GM20431 (cell line): ENCODE measurements at regions not wholly inside any gene's neighbourhood (a gene's known extent, or its start where the extent isn't known, plus 50 kb on each side); places are given as distances from the start of the nearest gene placed in this dataset.
"Not testable (repeated sequence)": the region's sequence is repeated elsewhere in the genome, so short reads cannot be mapped to it uniquely, and the experiment has no call there.

ENCODE experiments used
- in situ Hi-C: fragments of 300-500 bp; cut with MseI, MboI; formaldehyde crosslinking; loops from one replicate; pipeline ENCODE4 v1.15.0; 2020; ENCODE audit warnings: low sequenced_read_pairs; ENCODE audit not compliant: unreplicated experiment

DNA sequence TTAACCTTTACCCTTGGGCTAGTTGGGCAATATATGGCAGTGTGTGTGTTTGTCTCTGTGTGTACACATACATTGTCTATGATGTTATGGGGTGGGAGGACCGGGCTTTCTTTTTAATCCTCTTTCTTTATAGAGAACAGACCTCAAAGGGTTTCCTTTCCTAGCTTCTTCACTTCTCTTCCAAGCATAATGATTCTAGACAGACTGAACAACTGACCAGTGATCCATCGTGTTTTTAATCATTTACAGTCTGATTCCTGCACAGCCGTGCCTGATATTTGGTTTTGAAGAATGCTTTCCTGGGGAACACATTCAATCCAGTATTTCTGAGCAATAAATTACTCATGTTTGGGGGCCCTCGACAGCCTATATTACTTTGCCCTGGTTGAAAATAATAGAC lies 481.1 kb upstream of the DCN start:
- in situ Hi-C loops: no loop called here

DNA sequence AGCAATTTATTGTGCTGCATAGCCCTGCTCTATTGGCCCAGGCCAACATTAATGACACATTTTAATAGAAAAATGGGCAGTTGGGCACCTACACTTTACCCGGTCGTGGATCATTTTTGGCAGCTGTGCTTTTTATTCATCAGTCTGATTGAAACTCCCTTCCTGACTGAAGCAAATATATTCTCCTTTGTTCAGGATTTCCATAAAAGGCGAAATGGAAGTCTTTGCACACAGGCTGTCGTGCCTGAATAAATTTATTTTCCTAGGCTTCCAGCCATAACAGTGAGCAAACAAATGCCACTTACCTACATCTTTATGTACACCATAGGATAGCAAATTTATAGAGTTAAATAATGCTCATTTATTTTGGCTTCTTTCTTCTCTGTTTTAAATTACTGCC lies 480.7 kb upstream of the DCN start:
- in situ Hi-C loops: no loop called here

DNA sequence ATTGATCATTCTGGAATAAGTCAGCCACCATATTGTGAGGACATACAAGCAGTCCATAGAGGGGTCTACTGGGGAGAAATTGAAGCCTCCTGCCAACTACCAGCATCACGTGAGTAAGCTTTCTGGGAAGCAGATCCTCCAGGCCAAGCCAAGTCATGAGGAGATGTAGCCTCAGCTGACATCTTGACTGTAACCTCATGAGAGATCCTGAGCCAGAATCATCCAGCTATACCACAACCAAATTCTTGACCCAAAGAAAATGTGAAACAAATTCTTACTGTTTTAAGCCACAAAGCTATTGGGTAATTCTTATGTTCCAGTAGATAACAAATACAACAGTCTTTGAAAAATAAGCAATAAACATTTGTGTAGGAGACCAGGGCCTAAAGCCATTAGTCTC lies 479.4 kb upstream of the DCN start:
- in situ Hi-C loops: no loop called here

DNA sequence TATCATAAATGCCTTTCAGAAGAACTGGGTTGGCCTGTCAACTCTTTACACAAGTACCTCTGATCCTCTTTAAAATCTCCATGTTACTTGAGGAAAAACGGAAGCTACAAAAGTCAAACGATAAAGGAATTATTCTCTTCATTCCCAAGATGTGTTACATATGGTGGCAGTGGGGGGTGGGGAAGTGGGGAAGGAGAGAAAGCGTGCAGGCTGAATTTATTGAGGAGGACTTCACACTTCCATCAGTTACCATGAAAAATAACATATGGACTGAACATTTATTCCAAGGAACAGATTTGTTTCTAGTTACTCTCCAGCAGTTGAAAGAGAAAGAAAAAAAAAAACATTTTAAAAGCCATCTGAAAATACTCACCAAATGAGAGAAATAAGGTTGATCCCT lies 474.4 kb upstream of the DCN start:
- in situ Hi-C loops: no loop called here

DNA sequence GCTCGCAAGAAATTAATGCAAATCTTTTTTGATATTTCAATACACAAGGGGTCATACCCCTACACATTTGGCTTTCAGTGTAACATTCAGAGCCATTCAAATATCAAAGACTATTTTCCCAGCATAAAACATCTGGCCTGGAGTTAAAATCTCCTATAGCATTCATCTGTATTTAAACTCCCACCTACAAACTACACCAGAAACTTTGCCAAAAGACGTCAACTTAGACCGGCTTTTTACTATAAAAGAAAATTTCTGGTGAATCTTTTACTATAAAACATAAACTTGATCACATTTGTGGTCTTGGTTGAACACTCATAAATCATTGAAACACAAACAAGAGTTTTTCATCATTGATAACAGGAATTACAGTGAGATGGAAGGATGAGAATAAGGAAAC lies 473.3 kb upstream of the DCN start:
- in situ Hi-C loops: no loop called here

DNA sequence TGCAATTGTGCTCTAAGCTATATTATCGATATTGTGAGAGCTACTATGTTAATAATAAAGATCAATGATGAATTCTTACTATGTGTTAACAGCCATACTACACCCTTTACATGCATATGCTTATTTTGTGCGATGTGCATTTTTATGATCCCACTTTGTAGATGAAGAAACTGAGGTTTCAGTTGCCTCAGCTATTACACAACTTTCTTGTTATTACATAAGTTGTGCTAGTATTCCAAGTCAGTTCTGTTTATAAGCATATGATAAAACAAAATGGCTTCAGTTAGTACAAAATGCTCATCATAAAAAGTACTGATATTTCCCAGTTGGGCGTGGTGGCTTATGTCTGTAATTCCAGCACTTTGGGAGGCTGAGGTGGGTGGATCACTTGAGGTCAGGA lies 471.5 kb upstream of the DCN start:
- in situ Hi-C loops: no loop called here

DNA sequence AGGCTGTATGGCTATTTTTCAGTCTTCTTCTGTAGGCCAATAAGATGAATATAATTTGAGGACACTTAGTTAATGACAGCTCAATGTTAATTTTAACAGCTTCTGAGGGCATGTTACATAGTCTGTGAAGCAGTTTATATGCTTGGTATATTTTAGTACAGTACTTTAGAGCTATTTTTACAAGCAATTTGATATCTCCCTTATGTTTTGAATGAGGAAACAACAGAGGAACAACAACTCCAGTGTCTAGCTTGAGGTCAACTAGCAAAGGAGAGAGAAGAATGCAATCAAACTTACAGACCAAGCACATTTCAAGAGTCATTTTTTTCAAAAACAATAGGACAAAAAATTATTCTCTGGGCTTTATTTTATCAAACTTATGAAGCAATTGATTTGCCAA lies 469.1 kb upstream of the DCN start:
- in situ Hi-C loops: no loop called here

DNA sequence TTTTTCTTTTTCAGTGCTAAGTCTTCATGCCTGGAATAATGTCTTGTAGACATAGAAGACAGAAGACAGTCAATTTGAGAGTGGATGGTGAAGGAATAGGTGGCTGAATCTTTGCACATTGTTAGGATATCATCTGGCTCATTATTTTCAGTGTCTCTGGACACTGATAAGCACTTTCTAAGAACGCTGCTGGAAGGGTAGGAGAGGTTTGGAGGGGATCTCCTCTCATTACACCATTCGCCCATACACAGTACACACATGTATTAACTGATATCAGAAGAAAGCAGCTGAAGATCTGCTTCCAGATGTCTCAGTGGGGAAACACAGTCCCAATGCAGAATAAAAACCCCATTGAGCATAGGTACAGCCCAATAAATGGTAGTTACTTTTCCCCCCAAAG lies 461.1 kb upstream of the DCN start:
- in situ Hi-C loops: no loop called here

DNA sequence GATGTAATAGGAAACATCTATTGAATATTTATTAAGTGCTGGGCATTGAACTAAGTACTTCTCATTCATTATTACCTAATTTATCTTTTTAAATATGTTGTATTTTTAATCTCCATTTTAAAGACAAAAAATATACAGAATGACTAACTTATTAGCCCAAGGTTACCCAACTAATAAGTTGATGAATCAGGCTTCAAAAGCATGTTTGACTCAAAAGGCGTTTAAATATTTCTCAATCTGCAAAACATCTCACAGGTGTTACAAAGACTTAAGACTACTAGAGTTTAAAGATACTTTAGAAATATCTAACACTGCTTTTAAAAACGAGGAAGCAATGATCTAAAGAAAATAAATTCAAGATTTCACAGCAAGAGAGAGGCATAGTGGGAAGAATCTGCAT lies 457.4 kb upstream of the DCN start:
- in situ Hi-C loops: no loop called here

DNA sequence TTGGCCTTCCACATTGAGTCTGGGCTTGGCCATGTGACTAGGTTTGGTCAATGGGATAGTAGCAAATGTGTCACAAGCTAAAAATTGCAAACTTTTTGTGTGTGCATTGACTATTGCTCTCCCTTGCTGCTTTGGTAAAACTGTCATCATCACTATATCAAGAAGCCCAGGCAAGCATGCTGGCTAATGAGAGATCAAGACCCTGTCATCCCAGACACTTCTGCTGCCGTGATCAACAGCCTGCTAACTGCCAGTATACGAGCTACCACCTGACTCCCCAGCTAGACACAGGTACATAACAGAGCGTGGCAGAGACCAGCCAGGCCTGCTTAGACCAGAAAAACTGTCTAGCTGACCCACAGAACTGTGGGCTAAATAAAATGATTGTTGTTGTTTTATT lies 456.7 kb upstream of the DCN start:
- in situ Hi-C loops: no loop called here

DNA sequence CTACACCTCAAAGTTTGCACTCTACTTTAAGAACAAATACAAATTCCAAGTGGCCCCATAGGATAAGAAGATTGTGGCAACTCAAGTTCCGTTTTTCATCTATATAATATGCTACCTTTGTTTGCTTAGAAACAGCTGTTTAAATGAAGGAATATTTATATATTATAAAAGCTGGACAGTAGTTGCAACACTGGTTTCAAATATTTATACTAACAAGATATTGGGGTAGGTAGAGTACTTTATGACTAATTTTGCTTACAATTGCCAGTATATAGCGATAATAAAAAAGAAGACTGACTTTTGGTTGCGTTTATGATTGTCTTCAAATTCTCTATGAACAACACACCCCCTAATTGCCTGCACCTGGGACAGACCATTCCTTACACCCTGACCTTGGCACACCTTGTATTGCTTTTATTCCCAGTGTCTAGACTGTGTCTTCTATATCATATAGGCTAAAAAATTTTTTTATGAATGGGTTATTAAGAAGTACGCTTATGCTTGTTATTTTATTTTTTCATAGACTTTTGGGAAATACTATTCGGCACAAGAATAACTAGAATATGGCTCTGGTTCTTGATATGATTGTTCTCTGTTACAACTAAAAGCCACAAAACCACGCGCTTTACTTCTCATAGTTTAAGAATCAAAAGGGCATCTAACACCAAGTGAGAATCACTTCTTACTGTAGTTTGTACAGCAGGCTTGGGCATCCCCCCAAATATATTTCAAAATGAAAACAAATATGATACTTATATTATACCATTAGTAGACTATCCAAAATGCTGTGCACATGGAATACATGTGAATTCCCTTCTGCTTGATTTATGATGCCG lies 455.4 kb upstream of the DCN start:
- in situ Hi-C loops: no loop called here

DNA sequence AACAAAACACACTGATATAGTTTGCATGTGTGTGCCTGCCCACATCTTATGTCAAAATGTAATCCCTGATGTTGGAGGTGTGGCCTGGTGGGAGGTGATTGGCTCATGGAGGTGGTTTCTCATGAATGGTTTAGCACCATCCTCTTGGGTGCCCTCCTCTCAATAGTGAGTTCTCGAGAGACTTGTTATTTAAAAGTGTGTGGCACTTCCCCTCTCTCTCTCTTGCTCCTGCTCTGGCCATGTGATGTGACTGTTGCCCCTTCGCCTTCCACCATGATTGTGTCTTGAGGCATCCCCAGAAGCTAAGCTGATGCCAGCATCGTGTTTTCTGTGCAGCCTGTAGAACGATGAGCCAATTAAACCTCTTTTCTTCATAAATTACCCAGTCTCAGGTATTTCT lies 454.1 kb upstream of the DCN start:
- in situ Hi-C loops: no loop called here

DNA sequence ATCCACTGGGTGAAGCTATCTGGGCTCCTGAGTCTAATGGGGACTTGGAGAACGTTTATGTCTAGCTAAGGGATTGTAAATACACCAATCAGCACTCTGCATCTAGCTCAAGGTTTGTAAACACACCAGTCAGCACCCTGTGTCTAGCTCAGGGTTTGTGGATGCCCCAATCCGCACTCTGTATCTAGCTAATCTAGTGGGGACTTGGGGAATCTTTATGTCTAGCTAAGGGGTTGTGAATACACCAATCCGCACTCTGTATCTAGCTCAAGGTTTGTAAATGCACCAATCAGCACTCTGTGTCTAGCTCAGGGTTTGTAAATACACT lies 451.7 kb upstream of the DCN start:
- in situ Hi-C loops: not testable (repeated sequence)

DNA sequence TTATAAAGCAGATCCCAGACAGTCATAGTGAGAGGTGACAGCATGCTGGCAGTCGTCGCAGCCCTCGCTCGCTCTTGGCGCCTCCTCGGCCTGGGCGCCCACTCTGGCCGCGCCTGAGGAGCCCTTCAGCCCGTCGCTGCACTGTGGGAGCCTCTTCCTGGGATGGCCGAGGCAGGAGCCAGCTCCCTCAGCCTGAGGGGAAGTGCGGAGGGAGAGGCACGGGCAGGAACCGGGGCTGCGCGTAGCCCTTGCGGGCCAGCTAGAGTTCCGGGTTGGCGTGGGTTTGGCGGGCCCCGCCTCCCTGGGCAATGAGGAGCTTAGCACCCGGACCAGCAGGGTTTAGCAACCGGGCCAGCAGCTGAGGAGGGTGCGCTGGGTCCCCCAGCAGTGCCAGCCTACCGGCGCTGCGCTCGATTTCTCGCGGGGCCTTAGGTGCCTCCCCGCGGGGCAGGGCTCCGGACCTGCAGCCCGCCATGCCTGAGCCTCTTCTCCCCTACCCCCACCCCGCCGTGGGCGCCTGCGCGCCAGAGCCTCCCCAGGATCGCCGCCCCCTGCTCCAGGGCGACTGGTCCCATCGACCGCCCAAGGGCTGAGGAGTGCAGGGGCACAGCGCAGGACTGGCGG lies 451.2 kb upstream of the DCN start:
- in situ Hi-C loops: no loop called here

DNA sequence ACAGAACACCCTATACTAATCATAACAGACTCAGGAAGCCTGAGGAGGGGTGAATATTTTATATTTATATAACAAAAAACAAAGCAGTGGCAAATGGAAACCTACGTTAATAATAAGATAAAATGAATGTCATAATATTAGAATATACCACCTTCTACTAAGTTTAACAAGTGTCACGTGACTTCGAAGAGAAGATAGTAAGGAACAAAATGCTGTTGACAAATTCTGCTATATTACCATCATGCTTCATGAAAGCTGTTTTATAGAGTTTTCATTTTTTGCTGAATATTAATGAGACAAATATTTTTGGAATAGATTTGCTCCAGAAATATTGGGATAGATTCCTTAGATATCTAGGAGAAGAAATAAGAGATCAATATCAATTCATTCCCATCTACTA lies 450.6 kb upstream of the DCN start:
- in situ Hi-C loops: no loop called here

DNA sequence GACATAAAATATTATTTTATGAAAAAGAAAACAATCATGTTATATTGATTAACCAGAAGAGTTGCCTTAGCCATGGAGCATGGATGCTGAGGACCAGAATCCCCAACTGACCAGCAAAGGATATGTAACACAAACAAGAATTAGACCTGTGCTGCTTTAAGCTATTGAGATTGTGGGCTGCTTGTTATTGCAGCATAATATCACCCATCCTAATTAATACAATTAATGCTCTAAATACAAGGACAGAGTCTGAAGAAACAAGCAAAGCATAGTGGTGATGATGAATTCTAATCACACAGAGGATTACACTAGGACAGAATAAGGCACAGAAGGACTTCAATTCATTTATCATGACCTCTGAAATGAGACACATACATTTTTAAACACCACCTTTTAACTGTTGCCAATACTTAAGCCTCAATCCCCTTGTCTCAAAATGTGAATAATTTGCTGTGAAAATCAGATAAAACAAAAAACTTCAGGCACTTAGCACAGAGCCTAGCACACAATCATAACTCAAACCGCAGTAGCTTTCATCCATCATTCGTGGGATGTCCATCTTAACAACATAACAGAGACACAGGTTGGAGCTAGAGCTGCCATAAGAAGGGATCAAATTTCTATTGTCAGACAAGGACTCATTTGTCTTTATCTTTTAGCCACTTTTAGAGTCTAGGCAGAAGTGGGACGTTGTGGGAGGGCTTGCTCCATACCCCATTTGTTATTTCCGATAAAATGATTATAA lies 449.6 kb upstream of the DCN start:
- in situ Hi-C loops: no loop called here

DNA sequence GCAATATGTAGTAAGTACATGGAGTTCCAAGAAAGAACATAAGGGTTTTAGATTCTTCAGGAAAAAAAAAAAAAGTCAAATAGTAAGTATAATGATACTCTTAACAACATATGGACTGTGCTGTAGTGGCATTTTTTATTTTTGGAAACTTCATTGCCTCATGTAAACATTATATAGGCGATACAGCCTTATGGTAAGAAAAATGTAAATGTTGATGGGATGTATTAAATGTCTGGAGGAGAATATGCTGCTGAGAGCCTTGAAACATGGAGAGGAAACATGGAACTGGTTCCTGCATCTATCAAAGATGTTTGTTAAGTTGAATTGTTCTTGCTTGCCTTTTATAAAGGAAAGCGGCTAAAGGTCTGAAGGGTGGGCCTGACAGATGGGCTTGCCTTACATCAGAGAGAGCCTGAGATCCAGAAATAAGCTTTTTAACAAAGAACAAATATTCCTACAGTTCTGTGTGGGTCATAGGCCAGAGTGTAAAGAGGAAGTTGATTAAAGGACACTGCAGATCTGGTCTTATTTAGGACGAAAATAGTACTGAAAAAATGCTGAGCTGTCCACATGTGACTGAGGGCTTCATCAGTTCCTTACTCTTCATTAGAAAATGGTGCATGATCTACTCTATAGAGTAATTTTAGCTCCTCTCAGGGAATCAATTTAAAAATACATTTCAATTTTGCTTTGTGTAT lies 448.1 kb upstream of the DCN start:
- in situ Hi-C loops: no loop called here

DNA sequence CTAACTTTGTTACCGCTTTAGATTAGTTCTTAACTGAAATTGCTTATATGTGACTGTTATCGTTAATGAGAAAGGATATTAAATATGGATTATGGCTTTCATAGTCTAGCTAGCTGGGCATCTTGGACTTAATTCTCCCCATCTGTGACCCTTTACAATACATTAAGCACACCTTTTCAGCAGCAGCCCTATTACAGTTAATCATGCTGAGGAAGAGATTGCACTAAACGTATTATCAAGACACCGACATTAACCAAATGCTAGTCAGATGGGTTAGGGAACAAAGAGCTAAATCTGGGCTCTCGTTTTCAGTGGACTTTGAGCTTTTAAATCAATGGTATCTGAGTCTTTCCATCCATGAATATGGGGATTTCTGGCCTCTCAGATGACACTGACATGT lies 447.5 kb upstream of the DCN start:
- in situ Hi-C loops: no loop called here

DNA sequence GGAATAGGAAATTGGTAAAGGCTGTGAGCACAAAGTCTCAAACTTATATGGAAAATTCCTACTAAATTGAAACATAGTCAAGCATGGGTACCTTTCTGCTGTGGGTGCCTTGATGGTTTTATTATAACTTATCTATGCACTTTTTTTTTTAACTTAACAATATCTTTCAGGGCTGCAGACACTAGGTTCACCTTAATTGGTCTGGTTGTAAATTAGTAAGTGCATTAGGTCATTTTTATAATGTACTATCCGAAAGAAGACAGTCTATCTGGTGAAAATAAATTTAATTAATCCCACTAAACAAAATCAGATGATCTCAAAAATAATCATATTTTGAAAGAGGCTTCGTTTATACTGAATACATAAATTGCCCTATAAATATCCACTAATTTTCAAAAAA lies 446.8 kb upstream of the DCN start:
- in situ Hi-C loops: no loop called here

DNA sequence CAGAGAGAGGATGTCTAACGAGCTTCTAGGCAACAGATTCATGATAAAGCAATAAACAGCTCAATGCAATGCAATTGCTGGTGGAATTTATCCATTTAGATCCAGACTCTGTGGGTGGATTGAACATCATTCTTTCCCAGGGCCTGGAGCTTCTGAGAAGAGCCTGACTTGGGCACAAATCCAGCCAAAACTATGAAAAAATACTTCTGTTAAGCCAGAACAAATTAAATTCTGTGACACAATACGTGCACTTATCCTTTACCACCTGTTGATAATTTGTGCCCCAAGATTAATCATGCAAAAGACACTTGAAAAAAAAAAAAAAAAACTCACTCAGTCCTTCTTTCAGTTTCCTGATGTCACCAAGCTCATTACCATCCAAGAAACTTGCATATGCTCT lies 446.0 kb upstream of the DCN start:
- in situ Hi-C loops: no loop called here

DNA sequence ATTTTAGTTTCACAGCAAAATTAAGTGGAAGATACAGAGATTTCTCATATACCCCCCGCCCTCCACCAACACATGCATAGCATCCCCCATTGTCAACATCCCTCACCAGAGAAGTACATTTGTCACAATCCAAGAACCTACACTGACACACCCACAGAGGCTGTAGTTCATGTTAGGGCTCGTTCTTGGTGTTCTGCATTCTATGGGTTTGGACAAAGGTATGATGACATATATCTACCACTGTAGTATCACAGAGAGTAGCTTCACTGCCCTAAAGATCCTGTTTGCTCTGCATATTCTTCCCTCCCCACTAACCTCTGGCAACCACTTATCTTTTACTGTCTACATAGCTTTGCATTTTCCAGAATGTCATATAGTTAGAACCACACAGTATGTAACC lies 444.6 kb upstream of the DCN start:
- in situ Hi-C loops: no loop called here
